Keratinocyte (primary cell): ENCODE measurements at regions not wholly inside any gene's neighbourhood (a gene's known extent, or its start where the extent isn't known, plus 50 kb on each side); places are given as distances from the start of the nearest gene placed in this dataset.

Source experiments
- DNase-seq: peaks from one replicate; pipeline ENCODE4 v3.0.0-alpha.2; 2011; ENCODE audit warnings: low read depth, missing footprints, low spot score
- FAIRE-seq: peaks from 2 replicates; lab custom pipeline; 2011; peaks lifted over from hg19 to GRCh38; lab: Jason Lieb, UNC
- H2AFZ ChIP-seq: 2 replicates; pipeline ENCODE4 v1.6.0; 2012; ENCODE audit warnings: low read length, control low read depth, inconsistent platforms; ENCODE audit not compliant: control insufficient read depth
- H3K27ac ChIP-seq: 2 replicates; pipeline ENCODE4 v1.5.1; 2011; ENCODE audit warnings: low read length; ENCODE audit not compliant: control insufficient read depth, insufficient read depth
- H3K27me3 ChIP-seq: 3 replicates; pipeline ENCODE4 v1.6.0; 2011; ENCODE audit warnings: low read length; ENCODE audit not compliant: control insufficient read depth, insufficient read depth; ENCODE audit errors: extremely low read depth
- H3K36me3 ChIP-seq, 2 experiments: 2 replicates in 1 of 2; 3 replicates in 1 of 2; pipeline ENCODE4 v1.5.1; 2011; ENCODE audit warnings: low read length in 2 of 2, mild to moderate bottlenecking in 1 of 2; ENCODE audit not compliant: control insufficient read depth in 2 of 2, insufficient read depth in 2 of 2; ENCODE audit errors: extremely low read depth in 1 of 2
- H3K4me1 ChIP-seq: 3 replicates; pipeline ENCODE4 v1.5.1; 2011; ENCODE audit warnings: low read length; ENCODE audit not compliant: control insufficient read depth, insufficient read depth; ENCODE audit errors: extremely low read depth
- H3K4me2 ChIP-seq: 3 replicates; pipeline ENCODE4 v1.6.0; 2011; ENCODE audit warnings: low read depth, low read length; ENCODE audit not compliant: control insufficient read depth, insufficient read depth; ENCODE audit errors: extremely low read depth
- H3K4me3 ChIP-seq, 3 experiments: fragments of 200-600 bp in 1 of 3; sonication (generic) in 1 of 3; 2 replicates in 2 of 3; 3 replicates in 1 of 3; pipeline ENCODE4 v1.5.1; 2011 to 2016; ENCODE audit warnings: low read length in 3 of 3, mild to moderate bottlenecking in 3 of 3, control low read depth in 2 of 3, inconsistent platforms in 1 of 3, low read depth in 1 of 3, mixed read lengths in 1 of 3, mixed run types in 1 of 3, moderate library complexity in 1 of 3; ENCODE audit not compliant: control insufficient read depth in 2 of 3, insufficient read depth in 2 of 3; ENCODE audit errors: extremely low read depth in 1 of 3
- H3K79me2 ChIP-seq: 2 replicates; pipeline ENCODE4 v1.6.0; 2012; ENCODE audit warnings: low read length; ENCODE audit not compliant: control insufficient read depth, insufficient read depth
- H3K9ac ChIP-seq: 3 replicates; pipeline ENCODE4 v1.6.0; 2011; ENCODE audit warnings: low read length; ENCODE audit not compliant: control insufficient read depth, insufficient read depth; ENCODE audit errors: extremely low read depth
- H3K9me1 ChIP-seq: 3 replicates; pipeline ENCODE4 v1.6.0; 2011; ENCODE audit warnings: low read length; ENCODE audit not compliant: control insufficient read depth, insufficient read depth; ENCODE audit errors: extremely low read depth
- H3K9me3 ChIP-seq: 2 replicates; pipeline ENCODE4 v1.5.1; 2012; ENCODE audit warnings: low read depth, low read length; ENCODE audit not compliant: control insufficient read depth
- H4K20me1 ChIP-seq: 3 replicates; pipeline ENCODE4 v1.6.0; 2011; ENCODE audit warnings: low read length; ENCODE audit not compliant: control insufficient read depth, insufficient read depth; ENCODE audit errors: extremely low read depth
- CTCF ChIP-seq, 3 experiments: IDR thresholded peaks in 1 of 3; conservative IDR thresholded peaks in 1 of 3; optimal IDR thresholded peaks in 1 of 3; 2 replicates in 2 of 3; 3 replicates in 1 of 3; pipeline versions ENCODE3 to v1.5.1; 2011; ENCODE audit warnings: low read length in 3 of 3, mild to moderate bottlenecking in 3 of 3, moderate library complexity in 2 of 3, control low read depth in 1 of 3, inconsistent platforms in 1 of 3; ENCODE audit not compliant: insufficient read depth in 2 of 3; ENCODE audit errors: extremely low read depth in 1 of 3
- EZH2 ChIP-seq: IDR thresholded peaks from one replicate; pipeline ENCODE4 v1.6.1; 2012; ENCODE audit warnings: inconsistent platforms, mild to moderate bottlenecking, low read length, moderate library complexity
- dilution Hi-C: fragments of 300-500 bp; cut with MboI; formaldehyde crosslinking; loops from one replicate; pipeline ENCODE4 v1.7.0; 2020; ENCODE audit warnings: low sequenced_read_pairs; ENCODE audit not compliant: extremely low pct_ligation_motif_present

GRCh38 chr2:104685591-104685990 is 168.3 kb upstream of the POU3F3 start:
- no peaks in the 10 kb centered on the region for H3K36me3 ChIP-seq
- dilution Hi-C loops = no loop called here
- no peak overlapping the region for H3K27ac ChIP-seq
- DNase-seq (no peak), FAIRE-seq (no peak)
- no peaks in the 10 kb centered on the region for H3K4me1 ChIP-seq
- H2AFZ ChIP-seq = no peak overlapping the region
- no peaks in the 10 kb centered on the region for H3K79me2 ChIP-seq
- H3K27me3 ChIP-seq = no peaks in the 10 kb centered on the region
- no peak for TF ChIP-seq EZH2
- TF ChIP-seq CTCF (optimal IDR thresholded peaks at IDR 0.05 in 1 of 3, IDR thresholded peaks at IDR 0.05 in 1 of 3, conservative IDR thresholded peaks at IDR 0.05 in 1 of 3; ENCODE audit: extremely low read depth in 1 of 3, insufficient read depth in 2 of 3, low read length in 3 of 3) = no peak
- no peak overlapping the region for H3K4me3 ChIP-seq
- H3K9ac ChIP-seq = no peak overlapping the region
- H4K20me1 ChIP-seq = no peaks in the 10 kb centered on the region
- H3K4me2 ChIP-seq = no peak overlapping the region
- H3K9me3 ChIP-seq = no peaks in the 10 kb centered on the region
- no peaks in the 10 kb centered on the region for H3K9me1 ChIP-seq

- Histone ChIP-seq H3K79me2 (no peaks in the 10 kb centered on the region), H3K4me2 (no peak overlapping the region), H3K9me1 (no peaks in the 10 kb centered on the region), H3K4me1 (no peaks in the 10 kb centered on the region), H3K27ac (no peak overlapping the region), H3K9ac (no peak overlapping the region), H3K4me3 (no peak overlapping the region), H3K36me3 (no peaks in the 10 kb centered on the region), H3K9me3 (no peaks in the 10 kb centered on the region), H2AFZ (no peak overlapping the region), H4K20me1 (no peaks in the 10 kb centered on the region), H3K27me3 (no peaks in the 10 kb centered on the region)
- DNase-seq (no peak), FAIRE-seq (no peak)
- TF ChIP-seq CTCF (optimal IDR thresholded peaks at IDR 0.05 in 1 of 3, IDR thresholded peaks at IDR 0.05 in 1 of 3, conservative IDR thresholded peaks at IDR 0.05 in 1 of 3; ENCODE audit: extremely low read depth in 1 of 3, insufficient read depth in 2 of 3, low read length in 3 of 3) (no peak), EZH2 (no peak)
- dilution Hi-C loops = no loop called here
Measured at GRCh38 chr2:104687147-104687546, 166.8 kb upstream of the POU3F3 start.
